NCI-H82 treated with DMSO at 0.1 percent for 48 hours (cell line): ENCODE measurements at regions not wholly inside any gene's neighbourhood (a gene's known extent, or its start where the extent isn't known, plus 50 kb on each side); places are given as distances from the start of the nearest gene placed in this dataset.
A peak's percentile ranks its signal among the peaks of the same experiment; 100 is the strongest.

ENCODE experiments used
- DNase-seq: peaks from one replicate; lab custom pipeline; 2025; ENCODE audit not compliant: unreplicated experiment; lab: John Stamatoyannopoulos, UW

DNA sequence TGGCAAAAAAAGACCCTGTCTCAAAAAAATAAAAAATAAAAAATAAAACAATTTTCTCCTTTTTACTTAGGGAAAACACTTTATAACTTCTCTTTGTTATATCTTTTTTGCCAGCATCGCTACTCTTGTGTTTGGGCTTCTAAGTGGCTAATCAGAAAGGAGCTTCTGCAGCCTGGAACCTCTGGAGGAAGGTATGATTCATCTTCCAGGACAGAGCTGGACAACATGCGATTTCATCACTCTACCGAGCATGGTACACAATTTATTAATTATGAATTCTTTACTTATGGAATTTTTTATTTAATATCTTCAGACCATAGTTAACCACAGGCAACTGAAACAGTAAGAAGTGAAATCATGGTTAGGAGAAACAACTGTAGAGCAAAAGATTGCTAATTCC lies 1254.3 kb upstream of the AGA start:
- no peak for DNase-seq

DNA sequence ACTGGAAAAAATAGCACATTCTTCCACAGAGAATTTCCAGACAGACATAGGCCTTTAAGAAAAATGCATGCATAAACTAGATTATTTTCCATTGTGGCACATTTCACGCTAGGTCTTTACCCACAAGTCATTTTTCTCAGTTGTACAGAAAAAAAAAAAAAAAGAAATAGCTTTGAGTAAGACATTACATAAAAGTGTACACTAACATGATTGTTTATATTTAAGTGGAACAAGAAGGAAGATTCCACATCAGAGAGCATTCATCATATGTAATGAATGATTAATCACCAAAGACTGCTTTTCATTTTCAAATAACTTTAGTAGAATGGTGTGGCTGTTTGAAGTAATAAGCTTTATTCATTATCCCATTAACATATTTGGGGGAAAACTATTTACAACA lies 1270.2 kb upstream of the AGA start:
- DNase-seq = no peak

DNA sequence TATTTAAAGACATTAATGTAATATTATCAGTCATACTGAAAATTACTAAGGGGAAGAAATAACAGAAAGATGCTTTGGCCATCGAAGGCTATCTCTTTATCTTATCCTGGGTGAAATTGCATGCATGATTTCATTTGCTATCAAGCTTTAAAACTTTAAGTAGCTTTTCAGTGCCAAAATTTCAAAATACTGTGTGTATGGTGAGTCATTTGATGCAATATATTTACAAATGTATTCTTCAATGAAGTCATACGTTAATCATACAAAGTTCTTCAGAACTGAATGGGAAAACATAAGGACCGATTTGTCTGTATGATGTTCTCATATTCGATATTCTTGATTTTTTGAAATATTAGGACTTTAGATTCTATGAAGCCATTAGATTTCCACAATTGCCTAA lies 1295.8 kb upstream of the AGA start:
- no peak for DNase-seq

DNA sequence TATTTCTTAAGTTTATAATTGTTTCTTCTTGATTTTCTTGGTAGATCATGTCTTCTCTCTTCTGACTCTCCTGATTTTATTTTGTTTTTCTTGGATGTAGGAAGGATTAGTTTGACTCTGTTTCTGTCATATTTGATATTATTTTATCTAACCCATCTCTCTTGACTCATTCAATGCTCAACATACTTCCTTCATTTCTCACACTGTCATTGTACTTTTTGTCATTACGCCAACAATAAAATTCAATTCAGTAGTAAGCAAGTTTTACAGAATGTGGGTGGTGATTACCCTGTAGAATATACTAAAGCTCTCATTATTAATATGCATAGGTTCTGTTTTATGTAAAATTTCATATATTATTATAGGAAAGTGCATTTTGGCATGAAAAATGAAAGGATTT lies 1303.0 kb upstream of the AGA start:
- DNase-seq = no peak

DNA sequence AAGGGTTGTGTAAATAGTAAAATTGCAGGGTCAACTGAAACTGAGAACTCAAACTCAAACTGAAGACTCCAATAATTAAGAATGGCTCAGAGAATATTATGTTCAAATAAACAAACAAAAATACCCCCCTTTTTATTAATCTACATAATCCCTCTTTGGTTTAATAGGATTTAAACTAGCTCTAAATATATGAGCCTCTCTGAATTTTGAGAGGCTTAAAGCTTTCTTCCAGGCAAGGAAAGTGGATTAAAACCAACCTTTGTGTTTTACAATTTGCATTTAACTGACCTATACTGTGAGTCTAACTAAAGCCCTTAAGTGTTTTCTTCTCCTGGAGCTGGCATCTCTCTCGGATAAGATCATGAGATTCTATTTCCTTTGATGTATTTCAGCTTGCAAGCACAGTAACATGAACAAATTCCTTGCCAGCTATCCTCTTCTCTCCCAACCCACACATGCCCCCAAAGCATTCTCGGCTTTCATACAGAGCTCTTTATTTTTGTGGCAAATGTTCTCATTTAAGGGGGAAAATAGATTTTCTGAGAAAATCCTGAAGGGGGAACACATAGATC lies 1310.8 kb upstream of the AGA start:
- peak; percentile 81 for DNase-seq

DNA sequence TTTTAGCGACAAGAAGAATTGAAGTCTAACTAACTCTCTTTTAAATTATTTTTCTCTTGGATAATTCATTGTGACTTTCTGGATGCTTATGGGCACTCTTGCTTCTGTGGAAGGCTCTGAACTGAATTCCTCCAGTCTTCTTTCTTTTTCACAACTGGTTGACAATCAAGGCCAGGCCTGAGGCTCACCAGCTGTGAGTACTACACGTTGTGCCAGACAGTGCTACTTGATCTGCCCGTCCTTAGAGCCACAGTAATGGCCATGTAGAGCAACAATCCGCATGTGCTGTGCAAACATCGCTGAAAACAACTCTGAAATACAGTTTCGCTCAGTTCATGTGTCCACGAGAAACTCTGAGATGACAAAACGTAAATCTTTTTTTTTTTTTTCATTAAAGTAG lies 1336.3 kb upstream of the AGA start:
- no peak for DNase-seq

DNA sequence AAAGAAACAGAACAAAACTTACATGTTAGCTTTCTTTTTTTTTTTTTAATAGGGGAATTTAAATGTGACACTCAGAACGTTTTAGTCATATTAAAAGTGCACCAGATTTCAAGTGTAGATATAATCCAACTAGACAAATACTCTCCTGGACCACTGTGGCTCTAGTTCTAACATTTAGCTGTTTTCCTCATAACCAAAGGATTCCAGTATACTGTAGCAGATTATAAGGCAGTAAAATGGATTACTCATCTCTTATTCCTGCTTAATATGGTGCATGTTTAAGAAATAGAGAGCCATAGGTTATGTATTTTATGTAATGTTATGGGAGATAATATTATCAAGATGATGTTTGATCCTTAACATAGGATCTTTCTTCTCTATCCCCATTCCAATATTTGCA lies 1339.5 kb upstream of the AGA start:
- no peak for DNase-seq

DNA sequence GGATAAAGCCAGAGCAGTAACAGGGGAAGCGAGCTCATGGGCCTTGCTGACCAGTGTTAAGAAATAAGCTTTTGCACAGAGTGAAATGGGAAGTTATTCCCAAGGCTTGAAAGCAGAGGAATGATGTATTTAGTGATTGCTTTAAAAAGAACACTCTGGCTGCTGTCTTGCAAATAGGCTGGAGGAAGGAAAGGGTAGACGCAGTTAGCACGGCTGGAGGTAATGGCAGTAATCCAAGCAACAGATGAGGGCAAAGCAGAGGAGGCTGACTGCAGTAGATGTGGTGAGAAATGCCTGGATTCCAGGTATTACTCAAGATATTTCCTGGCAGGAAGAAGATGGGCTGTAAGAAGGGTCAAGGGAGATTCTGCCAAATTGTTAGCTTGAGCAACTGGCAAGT lies 1342.3 kb upstream of the AGA start:
- DNase-seq = no peak

DNA sequence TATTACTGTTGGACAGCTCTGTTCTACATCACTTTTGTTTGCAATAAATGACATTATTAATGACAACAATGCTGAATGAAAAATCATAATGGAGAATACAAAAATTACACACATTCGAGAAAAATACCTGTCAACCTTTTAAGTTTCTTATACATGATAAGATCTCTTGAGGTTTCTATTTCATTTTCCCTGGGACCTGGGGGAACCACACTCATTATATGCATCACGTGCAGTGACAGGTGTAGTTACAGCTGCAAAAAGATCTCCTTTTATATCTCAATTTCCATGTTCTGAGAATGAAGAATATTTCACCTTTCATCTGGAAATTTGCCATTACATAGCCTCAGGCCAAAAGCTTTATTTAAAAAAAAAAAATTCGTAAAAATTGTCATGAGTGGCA lies 1347.0 kb upstream of the AGA start:
- no peak for DNase-seq

DNA sequence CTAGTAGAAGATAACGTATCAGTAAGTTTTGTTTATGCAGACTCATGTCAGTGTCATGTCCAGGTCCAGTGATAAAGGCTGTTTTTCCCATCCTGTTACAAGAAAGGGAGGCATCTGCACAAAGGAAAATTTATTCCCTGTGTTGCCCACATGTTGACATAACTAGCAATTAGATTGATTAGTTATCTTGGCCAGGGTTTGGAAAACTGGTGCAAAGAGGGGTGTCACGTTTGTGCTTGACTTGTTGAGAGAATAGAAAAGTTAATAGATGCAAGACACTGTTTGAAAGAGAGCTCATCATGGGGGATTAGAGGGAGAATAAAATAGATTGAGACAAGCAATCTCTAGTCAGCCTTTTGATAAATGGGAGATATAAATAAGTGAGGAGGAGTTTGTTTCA lies 1357.0 kb upstream of the AGA start:
- no peak for DNase-seq

DNA sequence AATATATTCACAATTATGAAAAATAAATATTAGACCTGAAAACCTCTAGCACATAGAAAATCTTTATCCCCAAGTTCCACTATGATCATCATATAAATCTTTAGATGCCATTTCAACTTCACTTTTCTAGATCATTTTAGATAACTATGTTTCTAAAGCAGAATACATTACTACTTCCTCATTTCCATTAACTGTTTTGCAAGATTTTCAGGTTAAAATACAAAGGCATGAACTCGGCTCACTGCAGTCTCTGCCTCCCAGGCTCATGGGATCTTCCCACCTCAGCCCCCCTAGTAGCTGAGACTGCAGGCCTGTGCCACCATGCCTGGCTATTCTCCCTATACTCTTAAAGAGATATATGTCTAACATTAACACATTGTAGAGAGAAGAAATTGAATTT lies 1365.9 kb upstream of the AGA start:
- no peak for DNase-seq

DNA sequence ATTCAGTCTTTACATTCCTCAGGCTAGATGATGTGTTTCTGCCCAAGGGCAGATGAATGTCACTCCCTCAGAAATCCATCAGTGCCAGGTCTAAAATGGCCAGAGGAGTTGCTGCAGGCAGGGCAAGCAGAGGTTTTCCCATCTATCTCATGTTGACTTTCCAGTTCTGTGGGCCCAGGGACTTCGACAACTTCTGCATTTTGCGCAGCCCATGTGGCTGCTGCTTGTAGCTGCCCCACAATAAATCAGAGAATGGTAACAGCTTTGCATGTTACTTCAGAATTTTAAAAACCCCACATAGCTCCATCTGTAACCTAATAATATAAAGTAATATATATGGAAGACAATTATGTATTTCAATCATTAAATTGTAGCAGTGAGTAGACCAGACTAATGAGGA lies 1367.7 kb upstream of the AGA start:
- no peak for DNase-seq

DNA sequence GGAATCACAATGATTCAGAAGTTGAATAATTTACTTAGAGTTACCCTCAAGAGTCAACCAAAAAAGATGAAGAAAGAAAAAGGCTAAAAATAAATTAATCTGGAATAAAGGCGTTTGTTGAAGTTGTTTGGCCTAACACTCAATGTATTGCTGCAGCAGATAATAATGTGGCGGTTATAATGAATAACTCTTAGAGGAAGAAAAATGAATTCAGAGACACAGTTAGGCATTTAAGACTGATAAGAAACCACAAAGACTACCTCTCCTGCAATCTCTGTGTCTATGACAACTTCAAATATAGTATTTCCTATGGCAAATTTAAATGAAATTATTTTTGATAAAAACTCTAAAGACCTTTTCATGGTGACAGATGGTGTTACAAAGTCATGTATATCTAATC lies 1369.1 kb upstream of the AGA start:
- no peak for DNase-seq

DNA sequence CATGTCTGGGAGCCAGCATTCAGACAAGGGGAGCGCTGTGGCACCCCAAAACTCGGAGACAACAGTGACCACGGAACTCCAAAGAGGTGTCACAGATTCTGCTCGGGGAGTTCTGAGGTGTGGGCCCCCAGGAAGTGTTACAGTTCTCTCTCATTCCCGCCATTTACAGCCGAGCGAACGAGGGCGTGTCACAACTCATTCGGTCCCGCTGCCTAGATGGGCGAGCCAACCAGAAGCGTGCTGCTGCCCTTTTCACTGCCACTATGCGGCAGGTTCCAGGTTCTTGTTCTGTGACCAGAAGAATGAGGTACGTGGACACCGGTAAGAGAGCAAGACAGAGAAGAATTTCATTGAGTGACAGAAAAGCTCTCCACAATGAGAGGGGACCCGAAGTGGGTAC lies 1370.6 kb upstream of the AGA start:
- no peak for DNase-seq

DNA sequence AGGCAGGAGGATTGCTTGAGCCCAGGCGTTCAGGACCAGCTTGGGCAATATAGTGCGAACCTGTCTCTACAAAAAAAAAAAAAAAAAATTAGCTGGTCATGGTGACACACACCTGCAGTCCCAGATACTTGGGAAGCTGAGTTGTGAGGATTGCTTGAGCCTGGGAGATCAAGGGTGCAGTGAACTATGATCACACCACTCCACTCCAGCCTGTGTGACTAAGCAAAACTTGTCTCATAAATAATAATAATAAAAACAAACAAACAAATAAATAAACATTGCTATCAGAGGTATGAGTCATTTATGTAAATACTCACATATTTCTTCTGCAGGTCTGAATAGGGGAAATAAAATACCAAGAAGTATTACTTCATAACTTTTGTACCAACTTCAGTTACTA lies 1372.7 kb upstream of the AGA start:
- no peak for DNase-seq

DNA sequence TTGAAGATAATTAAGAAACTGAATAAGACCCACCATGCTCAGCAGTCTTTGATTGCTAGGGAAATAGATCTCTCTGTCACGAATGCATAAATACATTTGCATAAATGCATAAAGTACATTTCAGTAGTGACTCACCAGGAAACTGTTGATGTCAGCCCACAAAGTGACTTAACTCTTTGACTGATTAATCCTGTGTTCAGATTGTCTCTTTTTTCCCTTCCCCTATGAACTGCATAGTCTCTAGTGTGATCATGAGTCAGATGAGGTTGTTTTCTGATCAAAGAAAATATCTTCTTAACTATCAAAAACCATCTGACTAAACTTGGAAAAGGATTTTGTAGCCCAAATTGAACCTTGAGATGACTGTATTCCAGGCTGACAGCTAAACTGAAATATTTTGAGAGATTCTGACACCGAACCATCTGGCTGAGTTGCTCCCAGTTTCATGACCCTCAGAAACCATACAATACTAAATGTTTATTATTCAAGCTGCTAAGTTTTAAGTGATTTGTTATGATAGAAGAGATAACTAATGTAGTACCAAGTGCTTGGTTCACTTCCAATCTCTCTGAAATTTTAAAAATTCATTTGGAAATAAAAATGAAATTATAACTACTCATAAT lies 1381.5 kb upstream of the AGA start:
- DNase-seq = no peak

DNA sequence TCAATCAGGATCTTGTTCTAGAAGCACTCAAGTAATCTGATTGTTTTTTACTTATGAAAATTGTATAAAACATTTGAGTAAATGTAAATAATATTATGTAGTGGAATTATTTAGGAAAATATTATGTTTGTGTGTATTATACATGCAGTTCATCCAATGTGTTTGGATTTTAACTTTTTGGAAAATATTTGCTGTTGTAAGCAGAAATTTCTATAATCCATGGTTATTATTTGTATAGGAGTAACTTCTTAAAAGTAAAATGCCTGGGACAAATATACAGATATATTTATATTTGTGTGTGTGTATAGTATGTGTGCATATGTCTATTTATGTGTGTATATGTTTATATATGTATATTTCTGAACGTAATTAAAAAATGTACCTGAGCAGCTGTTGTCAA lies 1394.6 kb upstream of the AGA start:
- DNase-seq = no peak

DNA sequence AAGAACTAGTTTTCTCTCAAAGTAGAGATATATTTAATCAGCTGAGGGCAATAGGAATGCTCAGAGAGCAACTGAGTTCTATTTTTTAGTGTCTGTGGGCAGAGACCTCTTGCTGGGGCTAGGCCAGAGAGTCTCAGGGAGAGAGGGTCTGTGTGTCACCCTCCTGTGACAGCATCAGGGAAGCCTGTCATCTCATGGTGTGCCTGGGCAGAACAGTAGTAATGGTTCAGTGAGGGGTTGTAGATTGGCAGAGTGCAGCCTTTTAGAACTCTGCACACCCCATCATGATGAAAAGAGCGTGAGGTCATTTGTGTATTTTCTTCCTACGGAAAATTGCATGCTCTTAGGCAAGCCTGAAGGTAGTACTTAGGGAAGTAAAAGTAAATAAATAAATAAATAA lies 1396.5 kb upstream of the AGA start:
- no peak for DNase-seq

DNA sequence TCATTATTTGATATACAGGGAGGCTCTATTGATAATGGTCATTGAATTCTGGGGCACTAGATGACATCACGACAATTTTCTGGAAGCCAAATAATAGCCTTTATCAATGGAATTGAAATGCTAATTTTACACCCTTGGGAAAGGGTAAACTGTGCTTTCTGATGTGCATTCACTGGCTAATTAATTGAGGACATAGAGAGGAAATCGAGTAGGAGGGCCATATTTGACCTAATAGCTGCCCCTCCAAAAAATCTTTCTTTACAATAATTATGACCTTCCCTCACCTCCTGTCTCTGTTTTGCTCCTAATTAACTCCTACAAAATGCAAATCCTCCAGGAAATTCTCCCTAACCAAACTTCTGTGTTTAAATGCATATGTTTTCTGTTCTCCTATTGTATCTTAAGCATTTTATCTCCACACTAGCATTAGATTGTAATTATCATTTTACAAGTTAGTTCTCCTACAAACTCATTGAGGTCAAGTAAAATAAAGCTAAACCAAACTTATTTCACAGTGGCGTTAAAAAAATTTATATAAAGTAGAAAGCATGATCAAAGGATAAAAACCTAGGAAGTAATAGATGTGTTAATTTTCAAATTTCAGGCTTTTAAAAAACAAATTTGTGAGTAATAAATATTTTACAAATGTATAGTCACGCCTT lies 1414.0 kb upstream of the AGA start:
- DNase-seq = no peak

DNA sequence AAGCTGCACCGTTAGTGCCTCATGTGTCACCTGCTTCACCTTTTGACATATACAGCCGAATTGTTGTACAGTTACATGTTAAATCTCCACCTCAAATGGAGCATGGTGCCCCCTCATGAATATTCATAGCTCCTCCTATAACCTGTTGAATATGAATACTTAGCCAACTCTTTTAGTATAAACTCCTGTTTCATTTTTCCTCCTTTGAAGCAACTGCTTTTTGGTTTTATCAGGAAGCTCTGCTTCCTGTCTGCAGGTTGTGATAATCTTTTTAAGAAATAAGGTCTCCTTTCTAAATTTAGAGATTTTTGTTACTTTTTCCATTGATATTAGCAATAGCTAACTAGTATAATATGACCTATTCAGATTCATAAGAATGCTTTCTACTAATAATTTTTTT lies 1429.2 kb upstream of the AGA start:
- no peak for DNase-seq

DNA sequence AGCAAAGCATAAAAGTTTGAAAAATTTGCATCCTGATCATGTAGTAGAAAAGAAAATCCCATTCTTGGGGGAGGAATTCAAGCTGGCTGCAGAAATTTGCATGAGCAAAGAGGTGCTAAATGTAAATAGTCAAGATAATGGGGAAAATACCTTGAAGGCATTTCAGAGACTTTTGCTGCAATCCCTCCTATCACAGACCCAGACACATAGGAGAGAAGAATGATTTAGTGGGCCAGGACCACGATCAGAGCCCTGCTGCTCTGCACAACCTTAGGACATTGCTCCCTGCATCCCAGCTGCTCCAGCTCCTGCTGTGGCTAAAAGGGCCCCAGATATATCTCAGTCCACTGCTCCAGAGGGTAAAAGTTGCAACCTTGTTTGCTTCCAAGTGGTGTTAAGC lies 1439.7 kb upstream of the AGA start:
- DNase-seq = no peak

DNA sequence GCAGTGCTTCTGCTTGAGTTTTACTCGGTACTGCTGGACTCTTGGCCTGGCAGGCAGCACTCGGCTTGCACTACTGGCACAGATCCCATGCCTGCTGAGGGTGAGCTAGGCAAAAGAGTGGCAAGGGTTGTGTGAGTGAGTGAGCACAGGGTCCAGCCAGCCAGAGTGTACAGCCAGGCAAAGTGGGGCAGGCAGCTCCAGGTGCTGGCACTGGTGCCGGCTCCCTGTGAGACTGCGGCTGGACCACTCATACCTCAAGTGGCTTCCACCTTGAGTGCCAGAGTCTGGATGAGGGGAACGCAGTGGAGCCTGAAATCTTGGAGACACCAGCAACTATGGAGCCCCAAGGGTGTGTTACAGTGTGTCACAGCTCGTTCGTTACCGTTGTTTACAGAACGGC lies 1451.9 kb upstream of the AGA start:
- DNase-seq = no peak

DNA sequence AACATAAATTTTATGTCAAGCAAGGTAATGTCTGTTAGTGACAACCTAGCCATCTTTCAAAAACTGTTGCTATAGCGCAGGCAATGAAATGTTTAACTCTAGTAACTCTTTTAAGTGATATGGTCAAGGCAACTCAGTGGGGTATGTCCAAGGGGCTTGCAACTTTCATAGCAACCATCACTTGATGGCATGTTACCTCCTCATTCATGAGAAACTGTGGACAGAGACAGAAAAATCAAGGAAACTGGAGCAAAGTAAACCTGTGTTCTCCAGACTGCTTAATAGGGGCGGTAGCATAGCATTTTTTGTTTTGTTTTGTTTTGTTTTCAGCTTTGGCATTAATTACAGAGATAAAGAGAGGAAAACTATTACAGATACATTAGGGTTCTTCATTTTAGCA lies 1456.8 kb upstream of the AGA start:
- DNase-seq = no peak
